Uterus (tissue), 3 donors: ENCODE measurements at regions not wholly inside any gene's neighbourhood (a gene's known extent, or its start where the extent isn't known, plus 50 kb on each side); places are given as distances from the start of the nearest gene placed in this dataset.

Source experiments
- DNase-seq, 2 donors: peaks; one replicate each; pipeline ENCODE4 v3.0.0-alpha.2; 2019 to 2020
- H3K27ac ChIP-seq, 2 donors: fragments of 200-600 bp; sonication (generic); 1 replicate in 1 of 2; 2 replicates in 1 of 2; pipeline ENCODE4 v1.5.1; 2016 to 2018
- H3K27me3 ChIP-seq, 2 donors: fragments of 200-600 bp; sonication (generic); one replicate each; pipeline ENCODE4 v1.5.1; 2018 to 2019; ENCODE audit warnings: control low read depth in 1 of 2
- H3K36me3 ChIP-seq, 2 donors: fragments of 200-600 bp; sonication (generic); one replicate each; pipeline ENCODE4 v1.5.1; 2019; ENCODE audit warnings: control low read depth in 1 of 2
- H3K4me1 ChIP-seq, 2 donors: fragments of 200-600 bp; sonication (generic); one replicate each; pipeline ENCODE4 v1.5.1; 2018 to 2019; ENCODE audit warnings: control low read depth in 1 of 2
- H3K4me3 ChIP-seq, 2 donors: fragments of 200-600 bp; sonication (generic); 1 replicate in 1 of 2; 2 replicates in 1 of 2; pipeline ENCODE4 v1.5.1; 2018 to 2019; ENCODE audit warnings: mild to moderate bottlenecking in 1 of 2
- H3K9me3 ChIP-seq, 2 donors: fragments of 200-600 bp; sonication (generic); one replicate each; pipeline ENCODE4 v1.5.1; 2019; ENCODE audit warnings: control low read depth in 1 of 2
- POLR2A ChIP-seq, 2 donors: fragments of 450-650 bp; IDR thresholded peaks; one replicate each; pipeline ENCODE4 v1.6.1; 2016; ENCODE audit warnings: antibody characterized with exemption in 2 of 2, mild to moderate bottlenecking in 1 of 2, moderate library complexity in 1 of 2
- intact Hi-C: fragments of 100-400 bp; cut with DNase I; formaldehyde crosslinking; loops from one replicate; pipeline ENCODE4 v1.15.1; 2023; ENCODE audit warnings: low total_unique reads
- TF ChIP-seq, protein P1 (sequence below), 4 experiments: fragments of 200-600 bp in 2 of 4; fragments of 450-650 bp in 2 of 4; sonication (generic) in 2 of 4; IDR thresholded peaks; one replicate each; pipeline ENCODE4 v1.5.1; 2016 to 2019; ENCODE audit warnings: antibody characterized with exemption in 4 of 4, mild to moderate bottlenecking in 2 of 4, moderate library complexity in 1 of 4
- donor health status: DM: yes; HTN: yes; CAD: no.

DNA sequence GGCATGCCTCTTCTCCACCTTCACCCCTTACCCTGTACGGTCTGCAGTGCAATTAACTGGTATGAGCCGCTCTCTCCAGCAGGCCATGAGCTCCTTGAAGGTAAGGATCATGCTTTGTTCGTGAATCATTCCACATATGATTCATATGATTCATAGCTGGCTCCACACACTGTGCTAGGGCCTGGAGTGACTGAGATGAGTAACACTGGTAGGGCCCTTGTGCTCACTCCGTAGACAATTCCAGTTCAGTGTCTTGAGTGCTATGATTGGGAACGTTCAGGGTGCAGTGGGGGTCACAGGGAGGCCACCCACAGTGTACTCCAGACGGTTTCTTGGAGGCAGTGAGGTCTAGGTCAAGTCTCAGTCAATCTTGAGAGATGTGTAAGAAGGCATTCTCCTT lies 239.8 kb downstream of the LMX1A start:
- Histone ChIP-seq H3K36me3 (no peaks in the 10 kb centered on the region), H3K9me3 (no peaks in the 10 kb centered on the region), H3K4me3 (no peak overlapping the region), H3K4me1 (no peaks in the 10 kb centered on the region), H3K27me3 (no peaks in the 10 kb centered on the region), H3K27ac (no peak overlapping the region)
- TF ChIP-seq POLR2A (IDR thresholded peaks at IDR 0.05), result no peak
- TF ChIP-seq, protein P1, sequence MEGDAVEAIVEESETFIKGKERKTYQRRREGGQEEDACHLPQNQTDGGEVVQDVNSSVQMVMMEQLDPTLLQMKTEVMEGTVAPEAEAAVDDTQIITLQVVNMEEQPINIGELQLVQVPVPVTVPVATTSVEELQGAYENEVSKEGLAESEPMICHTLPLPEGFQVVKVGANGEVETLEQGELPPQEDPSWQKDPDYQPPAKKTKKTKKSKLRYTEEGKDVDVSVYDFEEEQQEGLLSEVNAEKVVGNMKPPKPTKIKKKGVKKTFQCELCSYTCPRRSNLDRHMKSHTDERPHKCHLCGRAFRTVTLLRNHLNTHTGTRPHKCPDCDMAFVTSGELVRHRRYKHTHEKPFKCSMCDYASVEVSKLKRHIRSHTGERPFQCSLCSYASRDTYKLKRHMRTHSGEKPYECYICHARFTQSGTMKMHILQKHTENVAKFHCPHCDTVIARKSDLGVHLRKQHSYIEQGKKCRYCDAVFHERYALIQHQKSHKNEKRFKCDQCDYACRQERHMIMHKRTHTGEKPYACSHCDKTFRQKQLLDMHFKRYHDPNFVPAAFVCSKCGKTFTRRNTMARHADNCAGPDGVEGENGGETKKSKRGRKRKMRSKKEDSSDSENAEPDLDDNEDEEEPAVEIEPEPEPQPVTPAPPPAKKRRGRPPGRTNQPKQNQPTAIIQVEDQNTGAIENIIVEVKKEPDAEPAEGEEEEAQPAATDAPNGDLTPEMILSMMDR (IDR thresholded peaks at IDR 0.05), result no peak
- intact Hi-C loops, result no loop called here
- DNase-seq, result no peak

DNA sequence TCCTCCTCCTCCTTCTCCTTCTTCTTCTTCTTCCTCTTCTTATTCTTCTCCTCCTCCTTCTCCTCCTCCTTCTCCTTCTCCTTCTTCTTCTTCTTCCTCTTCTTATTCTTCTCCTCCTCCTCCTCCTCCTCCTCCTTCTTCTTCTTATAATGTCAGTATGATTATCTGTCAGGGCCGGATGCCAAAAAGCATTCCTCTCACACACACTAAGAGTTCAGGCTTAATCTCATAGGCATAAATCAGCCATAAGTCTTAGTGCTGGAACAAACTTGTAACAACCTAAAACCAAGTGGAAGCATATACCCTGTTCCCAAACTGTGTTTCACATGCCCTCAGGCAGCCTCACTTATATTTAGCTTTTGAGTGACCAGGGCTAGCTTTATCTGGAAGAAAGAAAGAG lies 240.3 kb downstream of the LMX1A start:
- Histone ChIP-seq H3K27ac (no peak overlapping the region), H3K4me1 (no peaks in the 10 kb centered on the region), H3K4me3 (no peak overlapping the region), H3K36me3 (no peaks in the 10 kb centered on the region), H3K27me3 (no peaks in the 10 kb centered on the region), H3K9me3 (no peaks in the 10 kb centered on the region)
- TF ChIP-seq, protein P1 (IDR thresholded peaks at IDR 0.05), result no peak
- no peak for TF ChIP-seq POLR2A (IDR thresholded peaks at IDR 0.05)
- no peak for DNase-seq
- intact Hi-C loops, result no loop called here

DNA sequence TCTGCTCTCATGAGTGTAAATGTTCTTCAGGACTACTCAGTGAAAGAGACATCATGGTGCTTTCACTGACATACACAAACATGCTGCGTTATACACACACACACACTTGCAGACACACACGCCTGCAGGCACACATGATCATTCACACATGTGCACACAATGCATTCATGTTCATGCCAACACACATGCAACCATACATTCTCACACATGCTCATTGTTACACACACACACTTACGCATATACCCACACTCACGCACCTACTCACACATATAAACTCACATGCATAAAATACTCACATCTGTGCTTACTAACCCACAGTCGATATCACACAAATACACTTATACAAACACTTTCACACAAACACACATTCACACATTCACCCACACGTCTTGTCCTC lies 241.6 kb downstream of the LMX1A start:
- no peak overlapping the region for H3K4me3 ChIP-seq
- DNase-seq, result no peak
- no peaks in the 10 kb centered on the region for H3K4me1 ChIP-seq
- no peaks in the 10 kb centered on the region for H3K9me3 ChIP-seq
- intact Hi-C loops, result no loop called here
- TF ChIP-seq, protein P1 (IDR thresholded peaks at IDR 0.05), result no peak
- TF ChIP-seq POLR2A (IDR thresholded peaks at IDR 0.05), result no peak
- H3K27me3 ChIP-seq, result no peaks in the 10 kb centered on the region
- no peaks in the 10 kb centered on the region for H3K36me3 ChIP-seq
- H3K27ac ChIP-seq, result no peak overlapping the region

DNA sequence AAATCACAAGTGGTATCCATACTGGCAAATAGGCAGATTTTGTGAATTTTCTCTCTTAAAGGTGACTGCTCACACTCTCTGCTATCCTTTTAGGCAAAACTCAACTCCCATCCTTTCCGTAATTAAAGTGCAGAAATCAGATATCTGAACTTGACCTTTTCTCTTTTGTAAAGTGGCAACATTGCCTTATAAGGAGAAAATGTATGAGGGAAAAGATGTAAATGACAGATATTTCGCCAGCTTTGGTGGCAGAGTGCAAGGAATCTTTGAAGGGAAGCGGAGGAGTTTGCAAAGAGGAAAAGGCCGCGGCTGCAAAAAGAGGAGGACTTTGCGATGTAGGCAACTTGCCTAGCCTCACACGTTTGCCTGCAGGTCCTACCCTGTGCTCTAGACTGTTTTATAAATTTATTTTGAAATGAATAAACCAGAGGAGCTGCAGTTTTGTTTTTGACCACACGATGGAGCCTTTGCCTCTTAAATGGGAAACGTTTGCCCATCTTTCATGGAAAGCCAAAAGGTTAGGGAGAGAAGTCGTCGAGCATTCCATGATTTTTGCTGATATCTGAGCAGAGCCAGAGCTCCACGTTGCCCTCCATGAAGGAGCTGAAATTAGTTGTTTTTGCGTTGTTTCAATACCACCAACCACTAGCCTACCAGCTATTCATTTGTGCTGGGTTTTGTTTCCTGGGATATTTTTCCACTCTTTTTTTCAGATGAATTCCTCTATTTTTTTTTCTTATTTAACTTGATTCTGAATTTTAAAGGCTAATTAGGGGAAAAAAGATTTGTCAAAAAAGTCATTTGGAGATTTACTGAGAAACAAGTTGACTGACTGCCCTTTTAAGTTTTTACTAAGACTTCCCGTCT lies 242.3 kb downstream of the LMX1A start:
- no peaks in the 10 kb centered on the region for H3K4me1 ChIP-seq

DNA sequence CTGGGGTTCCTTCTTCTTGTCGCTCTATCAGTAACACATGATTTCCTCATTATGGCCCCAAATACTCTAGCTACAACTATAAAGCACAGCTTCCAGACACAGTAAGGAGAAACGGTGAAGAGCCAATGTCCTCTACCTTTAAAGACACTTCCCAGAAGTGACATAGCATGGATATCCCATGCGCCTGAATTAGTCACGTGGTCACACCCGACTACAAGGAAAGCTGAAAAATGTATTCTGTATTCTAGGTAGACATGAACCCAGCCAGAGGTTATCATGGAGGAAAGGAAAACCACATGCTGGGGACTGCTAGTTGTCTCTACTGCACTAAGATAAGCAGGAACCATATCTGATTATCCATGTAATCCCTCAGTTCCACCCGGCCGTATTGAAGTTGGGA lies 244.3 kb downstream of the LMX1A start:
- no peak for TF ChIP-seq POLR2A (IDR thresholded peaks at IDR 0.05)
- TF ChIP-seq, protein P1 (IDR thresholded peaks at IDR 0.05), result no peak
- Histone ChIP-seq H3K4me3 (no peak overlapping the region), H3K9me3 (no peaks in the 10 kb centered on the region), H3K27me3 (no peaks in the 10 kb centered on the region), H3K36me3 (no peaks in the 10 kb centered on the region), H3K4me1 (no peaks in the 10 kb centered on the region), H3K27ac (no peak overlapping the region)
- intact Hi-C loops, result no loop called here
- no peak for DNase-seq

More for the DNA sequence above, 242.3 kb downstream of the LMX1A start:
- no peak overlapping the region for H3K27ac ChIP-seq
- no peaks in the 10 kb centered on the region for H3K27me3 ChIP-seq
- no peak for TF ChIP-seq POLR2A (IDR thresholded peaks at IDR 0.05)
- TF ChIP-seq, protein P1 (IDR thresholded peaks at IDR 0.05), result peak; percentile 51 to 68 (median 62)
- DNase-seq, result peak; percentile 27 to 29
- H3K4me3 ChIP-seq, result no peak overlapping the region
- H3K36me3 ChIP-seq, result no peaks in the 10 kb centered on the region
- intact Hi-C loops, result no loop called here
- no peaks in the 10 kb centered on the region for H3K9me3 ChIP-seq
